B cell (primary cell): ENCODE measurements at regions not wholly inside any gene's neighbourhood (a gene's known extent, or its start where the extent isn't known, plus 50 kb on each side); places are given as distances from the start of the nearest gene placed in this dataset.

Source experiments
- ATAC-seq: fragments of 200-7000 bp; cut with Tn5 transposase; one replicate; pipeline ENCODE4 v1.10.0; 2021; ENCODE audit warnings: low read depth, mild to moderate bottlenecking, moderate number of reproducible peaks, moderate library complexity
- CTCF ChIA-PET: fragments of 350-600 bp; sonication (Branson Sonifier 250); formaldehyde crosslinking; loops from one replicate; lab custom pipeline; 2021; ENCODE audit warnings: antibody characterized with exemption, inconsistent platforms; lab: Charles Lee
- POLR2A ChIA-PET: fragments of 350-600 bp; sonication (Branson Sonifier 250); formaldehyde crosslinking; loops from one replicate; lab custom pipeline; 2021; ENCODE audit warnings: antibody characterized with exemption; lab: Charles Lee
- DNase-seq: peaks from one replicate; pipeline ENCODE4 v3.0.0; 2013
- H2AFZ ChIP-seq: 2 replicates; pipeline ENCODE4 v1.6.1; 2012; ENCODE audit warnings: mild to moderate bottlenecking, low read depth, low read length; ENCODE audit not compliant: insufficient read depth, poor library complexity, severe bottlenecking
- H3K27ac ChIP-seq, 2 donors: 1 replicate in 1 of 2; 2 replicates in 1 of 2; pipeline ENCODE4 v1.5.1; 2012 to 2013; ENCODE audit warnings: low read length in 2 of 2, mild to moderate bottlenecking in 2 of 2, moderate library complexity in 1 of 2
- H3K27me3 ChIP-seq, 4 experiments: fragments of 200-600 bp in 1 of 4; sonication (generic) in 1 of 4; replicated peaks in 1 of 4; 1 replicate in 2 of 4; 2 replicates in 2 of 4; pipeline versions ENCODE4 v1.6.1 to v1.7.0; 2013 to 2016; ENCODE audit warnings: low read length in 3 of 4, mild to moderate bottlenecking in 2 of 4, mixed read lengths in 1 of 4, moderate library complexity in 1 of 4; ENCODE audit not compliant: insufficient read depth in 4 of 4, control insufficient read depth in 3 of 4; ENCODE audit errors: control extremely low read depth in 1 of 4
- H3K36me3 ChIP-seq, 2 experiments: replicated peaks in 1 of 2; 1 replicate in 1 of 2; 2 replicates in 1 of 2; pipeline versions ENCODE4 v1.6.1 to v1.7.1; 2013; ENCODE audit warnings: low read length in 1 of 2; ENCODE audit not compliant: insufficient read depth in 2 of 2, control insufficient read depth in 1 of 2; ENCODE audit errors: control extremely low read depth in 1 of 2, extremely low read depth in 1 of 2
- H3K4me1 ChIP-seq, 2 donors: fragments of 200-600 bp in 1 of 2; sonication (generic) in 1 of 2; 1 replicate in 1 of 2; 2 replicates in 1 of 2; pipeline versions ENCODE4 v1.5.1 to v1.6.1; 2013 to 2017; ENCODE audit warnings: low read length in 2 of 2; ENCODE audit not compliant: control insufficient read depth in 2 of 2, insufficient read depth in 2 of 2
- H3K4me2 ChIP-seq: replicated peaks from 2 replicates; pipeline ENCODE3; 2012; ENCODE audit warnings: mild to moderate bottlenecking, low read depth, low read length; ENCODE audit not compliant: poor library complexity, severe bottlenecking
- H3K4me3 ChIP-seq, 5 experiments: fragments of 200-600 bp in 1 of 5; sonication (generic) in 1 of 5; 1 replicate in 3 of 5; 2 replicates in 2 of 5; pipeline versions ENCODE4 v1.5.1 to v1.7.0; 2011 to 2016; ENCODE audit warnings: low read length in 4 of 5, mild to moderate bottlenecking in 4 of 5, low read depth in 2 of 5, control low read depth in 1 of 5, moderate library complexity in 1 of 5; ENCODE audit not compliant: insufficient read depth in 1 of 5; ENCODE audit errors: control extremely low read depth in 1 of 5, extremely low read depth in 1 of 5
- H3K79me2 ChIP-seq: fragments of 200-600 bp; sonication (generic); one replicate; pipeline ENCODE4 v1.6.0; 2016; ENCODE audit warnings: low read length; ENCODE audit not compliant: control insufficient read depth, insufficient read depth
- H3K9ac ChIP-seq: fragments of 200-600 bp; sonication (generic); 2 replicates; pipeline ENCODE4 v1.6.1; 2017; ENCODE audit warnings: mild to moderate bottlenecking, low read length, moderate library complexity
- H3K9me3 ChIP-seq, 3 donors: one replicate each; pipeline versions ENCODE4 v1.6.1 to v1.7.1; 2013; ENCODE audit warnings: low read length in 2 of 3; ENCODE audit not compliant: control insufficient read depth in 2 of 3, insufficient read depth in 1 of 3; ENCODE audit errors: control extremely low read depth in 1 of 3
- H4K20me1 ChIP-seq: 2 replicates; pipeline ENCODE4 v1.6.0; 2012; ENCODE audit warnings: mild to moderate bottlenecking, low read length; ENCODE audit not compliant: insufficient read depth, control insufficient read depth, poor library complexity, severe bottlenecking
- H3K27ac Mint-ChIP-seq: one replicate; pipeline ENCODE4 v1.8.0; 2021; ENCODE audit warnings: mixed read lengths
- H3K27me3 Mint-ChIP-seq: one replicate; pipeline ENCODE4 v1.8.0; 2021; ENCODE audit warnings: mixed read lengths
- H3K4me1 Mint-ChIP-seq: one replicate; pipeline ENCODE4 v1.8.0; 2021; ENCODE audit warnings: mixed read lengths
- H3K4me3 Mint-ChIP-seq: one replicate; pipeline ENCODE4 v1.8.0; 2021; ENCODE audit warnings: mixed read lengths
- H3K9me3 Mint-ChIP-seq: one replicate; pipeline ENCODE4 v1.8.0; 2022; ENCODE audit warnings: mixed read lengths; ENCODE audit not compliant: insufficient read depth
- EZH2 ChIP-seq: IDR thresholded peaks from 2 replicates; pipeline ENCODE4 v1.6.1; 2012; ENCODE audit warnings: borderline replicate concordance, low read depth, mild to moderate bottlenecking, moderate library complexity, low read length; ENCODE audit not compliant: insufficient read depth, poor library complexity, severe bottlenecking
- WGBS: methylation state at CpG from one replicate; pipeline ENCODE4 v1.1.5; 2013; ENCODE audit warnings: missing lambda C conversion rate; ENCODE audit not compliant: insufficient coverage; 5-methylcytosine and 5-hydroxymethylcytosine counted together
- intact Hi-C: fragments of 100-400 bp; cut with micrococcal nuclease; formaldehyde crosslinking; loops from one replicate; pipeline ENCODE4 v1.10.0; 2022
- TF ChIP-seq, protein P1 (sequence below): fragments of 200-600 bp; IDR thresholded peaks from one replicate; pipeline ENCODE4 v1.8.0; 2022; ENCODE audit warnings: antibody characterized with exemption, mild to moderate bottlenecking

DNA sequence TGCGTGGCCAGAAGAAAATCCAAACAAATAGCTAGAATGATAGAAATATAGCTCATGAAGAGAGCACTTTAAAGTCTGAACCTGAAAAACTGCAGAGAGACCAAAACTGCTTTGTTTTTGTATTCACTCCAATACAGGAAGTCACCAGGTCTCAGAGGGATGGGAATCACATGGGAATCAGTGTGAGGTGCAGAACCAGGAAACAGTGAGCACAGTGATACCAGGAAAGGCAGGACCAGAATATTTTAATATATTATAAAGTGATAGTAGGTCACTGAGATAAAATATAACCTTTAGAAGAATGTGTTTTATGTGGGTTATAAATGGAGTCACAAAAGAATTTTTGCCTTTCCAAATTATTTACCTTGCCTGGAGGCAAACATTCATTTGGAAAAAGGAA lies 277.3 kb downstream of the CASP12 start:
- TF ChIP-seq, protein P1, sequence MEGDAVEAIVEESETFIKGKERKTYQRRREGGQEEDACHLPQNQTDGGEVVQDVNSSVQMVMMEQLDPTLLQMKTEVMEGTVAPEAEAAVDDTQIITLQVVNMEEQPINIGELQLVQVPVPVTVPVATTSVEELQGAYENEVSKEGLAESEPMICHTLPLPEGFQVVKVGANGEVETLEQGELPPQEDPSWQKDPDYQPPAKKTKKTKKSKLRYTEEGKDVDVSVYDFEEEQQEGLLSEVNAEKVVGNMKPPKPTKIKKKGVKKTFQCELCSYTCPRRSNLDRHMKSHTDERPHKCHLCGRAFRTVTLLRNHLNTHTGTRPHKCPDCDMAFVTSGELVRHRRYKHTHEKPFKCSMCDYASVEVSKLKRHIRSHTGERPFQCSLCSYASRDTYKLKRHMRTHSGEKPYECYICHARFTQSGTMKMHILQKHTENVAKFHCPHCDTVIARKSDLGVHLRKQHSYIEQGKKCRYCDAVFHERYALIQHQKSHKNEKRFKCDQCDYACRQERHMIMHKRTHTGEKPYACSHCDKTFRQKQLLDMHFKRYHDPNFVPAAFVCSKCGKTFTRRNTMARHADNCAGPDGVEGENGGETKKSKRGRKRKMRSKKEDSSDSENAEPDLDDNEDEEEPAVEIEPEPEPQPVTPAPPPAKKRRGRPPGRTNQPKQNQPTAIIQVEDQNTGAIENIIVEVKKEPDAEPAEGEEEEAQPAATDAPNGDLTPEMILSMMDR, result no peak
- TF ChIP-seq EZH2, result no peak
- no peaks in the 10 kb centered on the region for H3K27me3 ChIP-seq
- DNase-seq, result no peak
- no peaks in the 10 kb centered on the region for H3K4me1 ChIP-seq
- intact Hi-C loops, result no loop called here
- no peak overlapping the region for H3K4me3 Mint-ChIP-seq
- CTCF ChIA-PET, result no interaction called here
- H3K27ac ChIP-seq, result no peak overlapping the region
- H3K4me1 Mint-ChIP-seq, result no peaks in the 10 kb centered on the region
- no peak overlapping the region for H3K27ac Mint-ChIP-seq
- H3K9me3 Mint-ChIP-seq, result no peaks in the 10 kb centered on the region
- no peaks in the 10 kb centered on the region for H3K79me2 ChIP-seq
- no peak overlapping the region for H3K9ac ChIP-seq
- H3K36me3 ChIP-seq, result no peaks in the 10 kb centered on the region
- H3K27me3 Mint-ChIP-seq, result peaks cover 8% of the 10 kb centered on the region
- no peak for ATAC-seq
- no CpG with 5 or more reads among the region's 1 CpG for WGBS
- no peak overlapping the region for H3K4me2 ChIP-seq
- no peaks in the 10 kb centered on the region for H4K20me1 ChIP-seq
- H2AFZ ChIP-seq, result no peak overlapping the region
- no peaks in the 10 kb centered on the region for H3K9me3 ChIP-seq
- POLR2A ChIA-PET, result no interaction called here
- no peak overlapping the region for H3K4me3 ChIP-seq

DNA sequence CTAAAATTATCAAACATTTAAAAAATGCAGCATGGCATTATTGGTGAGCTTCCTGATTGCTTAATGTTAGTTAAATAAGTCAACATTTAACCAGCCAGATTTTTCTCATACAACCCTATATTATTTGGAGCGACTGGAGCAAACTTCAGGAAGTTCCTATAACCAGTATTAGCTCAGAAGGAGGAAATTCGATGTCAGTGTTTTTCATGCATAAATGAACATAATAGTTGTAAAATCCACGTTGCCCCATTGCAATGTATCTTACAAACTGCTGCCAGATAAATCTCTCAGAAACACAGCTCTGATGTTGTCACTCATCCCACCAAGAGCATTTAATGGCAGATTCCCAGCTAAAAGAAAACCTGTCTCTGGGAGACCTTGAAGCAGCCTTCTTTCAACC lies 278.5 kb downstream of the CASP12 start:
- no peak overlapping the region for H3K4me3 ChIP-seq
- H2AFZ ChIP-seq, result no peak overlapping the region
- no CpG with 5 or more reads among the region's 3 CpGs for WGBS
- H3K9me3 Mint-ChIP-seq, result no peaks in the 10 kb centered on the region
- no peaks in the 10 kb centered on the region for H3K4me1 ChIP-seq
- H3K79me2 ChIP-seq, result no peaks in the 10 kb centered on the region
- no peaks in the 10 kb centered on the region for H3K36me3 ChIP-seq
- no peak overlapping the region for H3K4me3 Mint-ChIP-seq
- intact Hi-C loops, result no loop called here
- no peaks in the 10 kb centered on the region for H3K27me3 ChIP-seq
- ChIA-PET CTCF (interaction anchor here (1.0 kb wide), 1 partner anchor 1243 kb away, joined by 3 read pairs; no protein-coding TSS in a partner anchor), POLR2A (no interaction called here)
- no peak overlapping the region for H3K4me2 ChIP-seq
- TF ChIP-seq, protein P1, result no peak
- TF ChIP-seq EZH2, result no peak
- H3K27me3 Mint-ChIP-seq, result peaks cover 12% of the 10 kb centered on the region
- no peak overlapping the region for H3K27ac ChIP-seq
- H4K20me1 ChIP-seq, result no peaks in the 10 kb centered on the region
- no peaks in the 10 kb centered on the region for H3K4me1 Mint-ChIP-seq
- DNase-seq (no peak), ATAC-seq (no peak)
- H3K9ac ChIP-seq, result no peak overlapping the region
- no peak overlapping the region for H3K27ac Mint-ChIP-seq
- no peaks in the 10 kb centered on the region for H3K9me3 ChIP-seq
